HL-60 (cell line): ENCODE measurements at regions not wholly inside any gene's neighbourhood (a gene's known extent, or its start where the extent isn't known, plus 50 kb on each side); places are given as distances from the start of the nearest gene placed in this dataset.
A peak's percentile ranks its signal among the peaks of the same experiment; 100 is the strongest.

Experiments
- POLR2AphosphoS5 ChIP-seq: IDR thresholded peaks from 2 replicates; pipeline ENCODE4 v1.6.1; 2012; ENCODE audit warnings: low read depth
- SPI1 ChIP-seq: IDR thresholded peaks from 2 replicates; pipeline ENCODE4 v1.6.1; 2012; ENCODE audit warnings: low read depth, mild to moderate bottlenecking, borderline replicate concordance
- TF ChIP-seq, protein P1 (sequence below): IDR thresholded peaks from one replicate; pipeline ENCODE4 v1.5.1; 2011; ENCODE audit warnings: low read length, control low read depth, inconsistent platforms; ENCODE audit not compliant: insufficient read depth

DNA sequence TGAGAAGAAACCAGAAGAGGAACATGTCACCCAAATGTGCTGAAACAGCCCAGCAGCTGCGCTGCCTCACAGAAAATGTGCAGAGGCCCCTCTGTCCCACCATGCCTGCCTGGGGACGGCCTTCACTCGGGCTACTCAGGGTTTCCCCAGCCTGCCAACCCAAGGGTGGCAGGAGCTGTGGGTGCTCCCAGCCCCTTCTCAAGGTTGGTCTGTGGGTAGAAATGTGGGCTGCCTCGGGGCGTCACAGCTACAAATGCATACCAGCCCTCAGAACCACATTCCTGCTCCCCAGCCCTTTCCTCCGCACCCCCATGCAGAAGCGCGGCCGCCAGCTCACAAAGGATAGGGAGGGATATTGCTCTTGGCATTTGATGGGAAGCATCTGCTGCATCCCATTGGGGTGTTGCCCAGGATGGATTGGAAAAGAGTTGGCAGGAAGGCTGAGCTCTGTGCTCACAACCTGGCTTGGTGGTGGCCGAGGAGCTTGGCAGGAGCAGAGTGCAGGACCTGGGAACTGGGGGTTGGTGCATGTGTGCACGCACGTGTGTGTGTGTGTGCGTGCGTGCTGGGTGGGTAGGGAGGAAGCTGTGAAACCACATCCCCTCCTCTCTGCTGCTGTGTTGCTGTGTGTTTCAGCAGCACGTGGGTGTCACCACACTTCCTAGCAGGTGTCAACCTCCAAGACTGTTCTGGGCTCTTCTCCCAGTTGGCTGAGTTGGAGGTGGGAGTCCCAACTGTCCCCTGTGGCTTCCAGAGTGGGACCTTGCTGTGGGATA, 304.4 kb downstream of the SEC14L1 start:
- TF ChIP-seq, protein P1, sequence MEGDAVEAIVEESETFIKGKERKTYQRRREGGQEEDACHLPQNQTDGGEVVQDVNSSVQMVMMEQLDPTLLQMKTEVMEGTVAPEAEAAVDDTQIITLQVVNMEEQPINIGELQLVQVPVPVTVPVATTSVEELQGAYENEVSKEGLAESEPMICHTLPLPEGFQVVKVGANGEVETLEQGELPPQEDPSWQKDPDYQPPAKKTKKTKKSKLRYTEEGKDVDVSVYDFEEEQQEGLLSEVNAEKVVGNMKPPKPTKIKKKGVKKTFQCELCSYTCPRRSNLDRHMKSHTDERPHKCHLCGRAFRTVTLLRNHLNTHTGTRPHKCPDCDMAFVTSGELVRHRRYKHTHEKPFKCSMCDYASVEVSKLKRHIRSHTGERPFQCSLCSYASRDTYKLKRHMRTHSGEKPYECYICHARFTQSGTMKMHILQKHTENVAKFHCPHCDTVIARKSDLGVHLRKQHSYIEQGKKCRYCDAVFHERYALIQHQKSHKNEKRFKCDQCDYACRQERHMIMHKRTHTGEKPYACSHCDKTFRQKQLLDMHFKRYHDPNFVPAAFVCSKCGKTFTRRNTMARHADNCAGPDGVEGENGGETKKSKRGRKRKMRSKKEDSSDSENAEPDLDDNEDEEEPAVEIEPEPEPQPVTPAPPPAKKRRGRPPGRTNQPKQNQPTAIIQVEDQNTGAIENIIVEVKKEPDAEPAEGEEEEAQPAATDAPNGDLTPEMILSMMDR: no peak
- TF ChIP-seq POLR2AphosphoS5 (peak; percentile 97), SPI1 (peak; percentile 85; the same call in 1 of the 2 replicates)
